ENCODE measurements at regions not wholly inside any gene's neighbourhood (a gene's known extent, or its start where the extent isn't known, plus 50 kb on each side); places are given as distances from the start of the nearest gene placed in this dataset.
"Not testable (repeated sequence)": the region's sequence is repeated elsewhere in the genome, so short reads cannot be mapped to it uniquely, and the experiment has no call there.

DNA sequence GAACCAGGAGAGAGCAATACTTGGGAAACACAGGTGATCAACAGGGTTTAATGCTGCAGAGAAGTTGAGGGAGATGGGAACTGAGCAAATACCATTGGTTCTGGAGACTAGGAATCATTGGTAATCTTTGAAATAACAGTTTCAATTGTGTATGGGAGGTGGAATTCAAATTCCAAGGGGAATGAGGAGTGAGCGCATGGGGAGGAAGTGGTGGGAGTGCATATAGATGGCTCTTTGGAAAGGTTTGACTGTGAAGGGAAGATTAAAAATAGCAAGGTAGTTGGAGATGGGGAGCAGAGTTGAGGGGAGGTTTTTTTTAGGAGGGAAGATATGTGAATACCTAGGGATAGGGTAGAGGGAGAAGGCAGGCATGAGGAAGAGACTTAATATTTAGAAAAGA is 51.1 kb upstream of the ROPN1 start:
- no peak for DNase-seq

GRCh38 chr3:124044956-124045355 is 53.0 kb upstream of the ROPN1 start:
- DNase-seq = no peak

DNA sequence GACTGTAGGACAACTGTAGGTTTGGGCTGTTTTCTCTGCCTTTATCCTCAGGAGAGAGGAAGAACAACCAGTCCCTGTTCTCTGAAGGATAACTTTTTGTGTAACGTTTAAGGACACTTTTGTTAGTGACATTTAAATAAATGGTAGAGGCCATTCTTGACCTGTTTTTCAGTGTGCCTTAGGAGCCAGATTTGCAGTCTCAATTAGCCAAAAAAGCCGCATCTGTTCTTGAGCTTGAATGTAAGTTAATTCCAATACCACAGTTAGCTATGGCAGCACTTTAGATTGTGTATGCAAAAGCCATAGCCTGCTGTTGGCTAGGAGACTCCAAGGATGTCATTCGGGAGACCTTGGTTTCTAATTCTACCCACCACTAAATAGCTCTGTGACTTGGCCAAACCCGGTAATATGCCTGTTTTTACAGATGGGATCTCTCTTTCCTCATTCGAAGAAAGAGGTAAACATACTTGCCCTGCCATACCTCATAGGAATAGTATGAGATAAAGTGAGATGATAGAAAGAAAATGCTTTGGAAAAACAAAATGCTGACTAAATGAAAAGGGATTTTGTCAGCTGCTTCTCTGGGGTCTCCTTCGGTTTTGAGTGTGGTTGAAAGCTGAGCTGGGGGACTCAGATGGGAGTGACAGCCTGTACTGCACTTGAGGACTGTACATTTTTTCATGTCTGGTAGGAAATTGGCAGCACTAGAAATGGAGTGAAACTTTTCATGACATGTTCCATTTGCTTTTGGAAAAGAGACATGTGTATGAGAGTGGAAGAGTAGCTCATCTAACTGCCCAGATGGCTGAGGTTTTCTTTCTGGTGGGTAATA is 57.3 kb upstream of the ROPN1 start:
- no peak for DNase-seq

DNA sequence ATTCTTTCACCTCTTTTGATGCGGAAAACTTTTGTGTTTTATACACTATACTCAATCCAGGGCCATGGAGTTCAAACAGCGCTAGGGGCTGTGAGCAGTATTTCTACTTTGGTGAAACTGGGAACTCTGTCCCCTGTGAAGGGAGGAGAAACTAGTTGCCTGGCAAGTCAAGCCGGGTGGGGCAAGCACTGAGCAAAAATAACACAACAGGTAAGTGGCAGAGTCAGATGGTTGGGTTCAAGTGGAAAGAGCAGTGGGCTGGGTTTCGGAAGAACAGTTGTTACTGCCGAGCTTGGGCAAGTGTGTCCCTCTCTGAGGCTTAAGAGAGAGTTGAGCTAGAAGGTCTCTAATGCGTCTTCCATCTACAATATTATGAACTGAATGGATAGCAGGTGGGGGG is 59.7 kb upstream of the ROPN1 start:
- no peak for DNase-seq

GRCh38 chr3:124053871-124054270 is 61.9 kb upstream of the ROPN1 start:
- no peak for DNase-seq

- no peak for DNase-seq
Measured at GRCh38 chr3:124056846-124057245, 64.9 kb upstream of the ROPN1 start.

DNA sequence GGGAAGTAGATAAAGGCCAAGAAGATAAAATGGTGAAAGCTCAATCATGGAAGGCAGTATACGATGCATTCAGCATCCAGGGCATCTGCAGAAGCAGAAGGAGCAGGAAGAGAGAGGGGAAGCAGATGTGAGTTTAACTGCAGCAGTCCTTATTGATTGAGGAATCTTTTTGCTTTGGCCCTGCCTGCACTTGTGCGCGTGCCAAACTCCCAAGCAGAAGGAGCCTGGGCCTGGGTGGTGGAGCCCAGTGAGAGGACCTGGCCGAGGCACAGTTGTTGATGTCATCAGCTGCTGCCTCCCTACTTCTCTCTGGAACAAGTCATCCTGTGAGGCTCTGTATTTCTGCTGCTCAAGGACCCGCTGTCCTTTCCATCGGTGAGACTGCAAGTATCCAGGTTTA is 65.5 kb upstream of the ROPN1 start:
- DNase-seq = no peak

GRCh38 chr3:124059580-124059979 is 67.7 kb upstream of the ROPN1 start:
- DNase-seq = no peak

GRCh38 chr3:124063197-124063909 is 71.4 kb upstream of the ROPN1 start:
- no peak for DNase-seq

- no peak for DNase-seq
Measured at GRCh38 chr3:124064050-124064449, 72.1 kb upstream of the ROPN1 start.

- not testable (repeated sequence) for DNase-seq
Measured at GRCh38 chr3:124066543-124066942, 74.6 kb upstream of the ROPN1 start.

- DNase-seq = not testable (repeated sequence)
Measured at GRCh38 chr3:124069706-124070105, 77.8 kb upstream of the ROPN1 start.

DNA sequence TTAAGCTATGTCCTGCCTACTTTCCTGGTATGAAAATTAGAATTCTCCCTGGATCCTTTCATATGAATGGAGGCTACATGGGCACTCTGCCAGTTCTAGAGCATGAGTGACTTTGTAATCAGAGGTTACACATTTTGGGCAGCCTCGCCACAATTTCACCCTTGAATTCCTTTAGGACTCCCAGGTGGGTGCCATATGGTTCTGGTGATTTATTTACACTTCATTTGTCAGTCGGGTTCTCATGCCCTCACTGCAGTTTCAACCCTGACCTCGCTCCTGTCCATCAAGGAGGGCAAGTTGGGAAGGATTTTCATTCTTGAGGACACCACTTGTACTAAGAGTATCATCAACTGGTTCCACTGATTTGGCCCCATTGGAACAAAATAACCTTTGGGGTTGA is 83.2 kb upstream of the ROPN1 start:
- DNase-seq = not testable (repeated sequence)

DNA sequence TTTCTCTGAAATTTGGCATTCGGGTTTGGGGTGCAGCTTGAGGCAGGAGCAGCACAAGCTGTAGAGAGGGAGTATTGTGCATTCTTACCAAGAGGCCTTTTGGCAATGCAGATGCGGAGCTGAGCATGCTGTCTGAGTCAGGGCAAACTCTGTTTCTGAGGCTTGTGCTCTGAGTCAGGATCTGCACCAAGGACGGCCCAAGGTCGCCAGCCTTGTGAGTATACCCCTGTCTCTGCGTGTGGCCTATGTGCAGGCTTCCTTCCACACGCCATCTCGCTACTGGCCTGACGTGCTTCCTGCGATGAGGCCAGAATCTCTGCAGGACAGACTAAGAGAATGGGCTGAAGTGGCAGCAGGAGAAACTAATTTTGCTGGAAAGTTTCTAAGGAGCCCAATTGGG is 83.8 kb upstream of the ROPN1 start:
- DNase-seq = no peak

GRCh38 chr3:124076235-124076634 is 84.3 kb upstream of the ROPN1 start:
- no peak for DNase-seq

- DNase-seq = peak in 1 of 2 donors; percentile 8
Measured at GRCh38 chr3:124078953-124079911, 87.3 kb upstream of the ROPN1 start.

DNA sequence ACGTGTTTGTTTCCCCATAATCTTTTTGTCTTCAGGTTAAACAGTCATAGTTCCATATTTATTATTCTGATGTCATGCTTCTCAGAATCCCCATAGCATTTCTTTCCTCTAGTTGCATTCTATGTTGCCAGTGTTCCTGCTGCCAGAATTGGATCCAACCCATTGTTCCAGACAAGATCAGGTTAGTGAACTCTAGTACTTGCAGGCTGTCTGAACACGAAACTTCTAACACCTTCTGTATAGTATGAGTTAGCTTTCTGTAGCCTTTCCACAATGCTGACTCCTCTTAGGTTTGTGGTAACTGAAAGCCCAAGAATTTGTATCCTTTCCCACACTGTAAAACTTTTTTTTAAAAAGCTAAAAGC is 88.0 kb upstream of the ROPN1 start:
- DNase-seq = no peak

DNA sequence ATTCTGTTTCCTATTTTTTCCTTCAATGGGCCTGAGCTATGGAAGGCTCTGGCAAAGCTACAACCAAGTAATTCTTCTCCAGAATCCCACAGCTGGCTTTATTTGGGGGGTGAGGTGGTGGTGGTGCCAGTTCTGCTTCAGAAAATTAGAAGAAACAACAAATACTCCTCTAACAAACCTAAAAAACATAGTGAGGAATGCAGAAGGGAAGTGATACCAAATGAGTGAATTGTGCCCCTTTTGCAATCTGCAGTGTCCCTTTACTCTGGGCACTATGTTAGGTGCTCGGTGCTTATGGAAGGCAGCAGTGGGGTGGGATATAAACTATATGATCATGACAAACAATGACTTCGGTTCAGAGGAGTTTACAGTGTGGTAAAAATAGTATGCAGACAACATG is 90.4 kb upstream of the ROPN1 start:
- no peak for DNase-seq

DNA sequence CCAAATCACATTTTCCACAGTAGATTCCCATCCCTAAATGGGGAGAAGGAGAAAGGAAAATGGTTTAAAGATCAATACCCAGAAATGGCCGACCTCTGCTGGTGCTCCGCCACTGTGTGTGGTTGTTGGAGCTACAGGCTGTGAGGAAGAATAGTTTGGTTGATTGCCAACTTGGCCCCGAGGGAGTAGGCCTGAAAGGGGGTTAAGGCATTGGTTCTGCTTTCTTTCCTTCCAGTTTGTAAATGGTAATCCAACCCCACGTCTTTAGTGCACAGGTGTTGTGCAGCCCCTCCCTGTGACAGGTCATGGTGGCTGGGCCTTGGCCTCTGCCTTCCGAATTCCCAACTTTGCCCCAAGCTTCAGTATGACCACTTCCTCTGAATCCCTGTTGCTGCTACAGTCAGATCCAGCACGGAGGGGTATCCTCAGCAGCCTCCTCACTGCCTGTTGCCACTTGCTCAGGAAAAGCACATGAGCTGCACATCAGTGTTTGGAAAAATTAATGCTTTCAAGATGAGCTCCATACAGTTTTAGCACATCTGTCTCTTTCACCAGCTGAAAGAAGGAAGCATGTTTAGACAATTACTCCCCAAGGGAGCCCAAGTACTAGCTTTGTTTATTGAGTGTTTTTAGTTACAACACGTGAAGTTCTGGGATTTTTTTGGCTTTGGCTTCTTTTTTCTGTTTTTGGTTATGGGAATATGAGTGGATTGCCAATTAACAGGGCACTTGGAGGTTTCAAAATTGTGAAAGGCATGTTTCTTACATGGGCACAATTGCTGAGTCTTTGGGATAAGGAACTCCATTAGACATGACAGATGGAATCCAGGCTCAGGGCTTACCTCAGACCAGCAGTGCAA is 92.3 kb upstream of the ROPN1 start:
- no peak for DNase-seq

- DNase-seq = no peak
Measured at GRCh38 chr3:124088801-124089200, 96.9 kb upstream of the ROPN1 start.

- DNase-seq = no peak
Measured at GRCh38 chr3:124089214-124089613, 97.3 kb upstream of the ROPN1 start.

DNA sequence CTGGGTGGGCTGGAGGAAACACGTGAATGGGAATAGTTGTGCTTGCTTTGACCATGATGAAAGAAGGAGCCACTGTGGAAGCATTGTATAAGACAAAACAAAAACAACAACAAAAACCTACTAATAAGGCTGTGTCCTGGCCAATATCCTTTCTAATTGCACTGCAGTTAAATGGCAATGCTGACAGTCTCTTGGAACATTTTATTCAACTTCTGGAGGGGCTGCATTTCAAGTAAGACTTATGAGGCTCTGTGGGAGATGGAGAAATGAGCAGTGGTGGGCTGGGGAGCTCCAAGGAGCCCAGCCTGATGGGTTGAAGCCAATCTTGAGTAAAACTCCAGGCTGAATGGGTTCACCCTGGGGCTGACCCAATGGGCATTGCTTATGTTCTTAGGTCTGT is 99.8 kb upstream of the ROPN1 start:
- no peak for DNase-seq
